ENCODE measurements at regions not wholly inside any gene's neighbourhood (a gene's known extent, or its start where the extent isn't known, plus 50 kb on each side); places are given as distances from the start of the nearest gene placed in this dataset.

DNA sequence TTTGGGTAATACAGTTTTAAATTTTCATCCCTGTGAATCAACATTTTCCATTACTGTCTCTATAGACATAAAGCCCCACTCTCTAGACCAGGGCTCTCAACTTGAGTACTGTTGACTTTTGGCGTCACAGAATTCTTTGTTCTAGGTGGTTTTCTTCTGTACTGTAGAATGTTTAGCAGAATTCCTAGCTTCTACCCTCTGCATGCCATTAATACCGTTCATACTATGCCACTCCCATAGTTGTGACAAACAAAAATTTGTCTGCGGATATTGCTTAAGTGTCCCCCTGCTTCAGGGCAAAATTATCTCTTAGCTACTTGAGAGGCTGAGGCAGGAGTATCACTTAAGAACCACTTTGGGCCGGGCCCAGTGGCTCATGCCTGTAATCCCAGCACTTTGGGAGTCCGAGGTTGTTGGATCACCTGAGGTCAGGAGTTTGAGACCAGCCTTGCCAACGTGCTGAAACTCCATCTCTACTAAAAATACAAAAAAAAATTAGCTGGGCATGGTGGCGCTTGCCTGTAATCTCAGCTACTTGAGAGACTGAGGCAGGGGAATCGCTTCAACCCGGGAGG lies 57.3 kb upstream of the NRG3 start:
- Histone ChIP-seq H3K4me2 (ENCODE audit: control insufficient read depth, insufficient read depth) (no peak overlapping the region), H3K4me1 (ENCODE audit: control insufficient read depth, insufficient read depth, low read length) (no peaks in the 10 kb centered on the region), H3K4me3 (no peak overlapping the region), H3K79me2 (ENCODE audit: control insufficient read depth, insufficient read depth, low read length) (no peaks in the 10 kb centered on the region), H3K27ac (ENCODE audit: control insufficient read depth, insufficient read depth) (no peak overlapping the region), H3K9ac (ENCODE audit: control insufficient read depth, insufficient read depth, low read length) (no peak overlapping the region), H3K36me3 (ENCODE audit: control insufficient read depth in 2 of 2, insufficient read depth in 2 of 2, low read length in 1 of 2) (no peaks in the 10 kb centered on the region), H2AFZ (ENCODE audit: control insufficient read depth, low read depth, low read length) (no peak overlapping the region), H3K27me3 (replicated peaks in 1 of 2; ENCODE audit: control insufficient read depth in 2 of 2, insufficient read depth in 2 of 2, low read length in 1 of 2) (no peaks in the 10 kb centered on the region), H4K20me1 (ENCODE audit: control insufficient read depth, insufficient read depth) (no peaks in the 10 kb centered on the region), H3K9me3 (replicated peaks; ENCODE audit: control insufficient read depth, insufficient read depth, low read length) (no peaks in the 10 kb centered on the region)
- TF ChIP-seq, protein P1, sequence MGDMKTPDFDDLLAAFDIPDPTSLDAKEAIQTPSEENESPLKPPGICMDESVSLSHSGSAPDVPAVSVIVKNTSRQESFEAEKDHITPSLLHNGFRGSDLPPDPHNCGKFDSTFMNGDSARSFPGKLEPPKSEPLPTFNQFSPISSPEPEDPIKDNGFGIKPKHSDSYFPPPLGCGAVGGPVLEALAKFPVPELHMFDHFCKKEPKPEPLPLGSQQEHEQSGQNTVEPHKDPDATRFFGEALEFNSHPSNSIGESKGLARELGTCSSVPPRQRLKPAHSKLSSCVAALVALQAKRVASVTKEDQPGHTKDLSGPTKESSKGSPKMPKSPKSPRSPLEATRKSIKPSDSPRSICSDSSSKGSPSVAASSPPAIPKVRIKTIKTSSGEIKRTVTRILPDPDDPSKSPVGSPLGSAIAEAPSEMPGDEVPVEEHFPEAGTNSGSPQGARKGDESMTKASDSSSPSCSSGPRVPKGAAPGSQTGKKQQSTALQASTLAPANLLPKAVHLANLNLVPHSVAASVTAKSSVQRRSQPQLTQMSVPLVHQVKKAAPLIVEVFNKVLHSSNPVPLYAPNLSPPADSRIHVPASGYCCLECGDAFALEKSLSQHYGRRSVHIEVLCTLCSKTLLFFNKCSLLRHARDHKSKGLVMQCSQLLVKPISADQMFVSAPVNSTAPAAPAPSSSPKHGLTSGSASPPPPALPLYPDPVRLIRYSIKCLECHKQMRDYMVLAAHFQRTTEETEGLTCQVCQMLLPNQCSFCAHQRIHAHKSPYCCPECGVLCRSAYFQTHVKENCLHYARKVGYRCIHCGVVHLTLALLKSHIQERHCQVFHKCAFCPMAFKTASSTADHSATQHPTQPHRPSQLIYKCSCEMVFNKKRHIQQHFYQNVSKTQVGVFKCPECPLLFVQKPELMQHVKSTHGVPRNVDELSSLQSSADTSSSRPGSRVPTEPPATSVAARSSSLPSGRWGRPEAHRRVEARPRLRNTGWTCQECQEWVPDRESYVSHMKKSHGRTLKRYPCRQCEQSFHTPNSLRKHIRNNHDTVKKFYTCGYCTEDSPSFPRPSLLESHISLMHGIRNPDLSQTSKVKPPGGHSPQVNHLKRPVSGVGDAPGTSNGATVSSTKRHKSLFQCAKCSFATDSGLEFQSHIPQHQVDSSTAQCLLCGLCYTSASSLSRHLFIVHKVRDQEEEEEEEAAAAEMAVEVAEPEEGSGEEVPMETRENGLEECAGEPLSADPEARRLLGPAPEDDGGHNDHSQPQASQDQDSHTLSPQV (IDR thresholded peaks at IDR 0.05): no peak
- TF ChIP-seq MYC (IDR thresholded peaks at IDR 0.05; ENCODE audit: insufficient read depth, insufficient read length, insufficient replicate concordance, low read length, severe bottlenecking) (no peak), NFYB (IDR thresholded peaks at IDR 0.05; ENCODE audit: insufficient read depth, low read depth, low read length) (no peak), TBL1XR1 (IDR thresholded peaks at IDR 0.05; ENCODE audit: low read depth, low read length) (no peak), TCF7 (IDR thresholded peaks at IDR 0.05; ENCODE audit: borderline replicate concordance) (no peak), EED (IDR thresholded peaks at IDR 0.05; ENCODE audit: low read depth) (no peak)
- TF ChIP-seq, protein P2, sequence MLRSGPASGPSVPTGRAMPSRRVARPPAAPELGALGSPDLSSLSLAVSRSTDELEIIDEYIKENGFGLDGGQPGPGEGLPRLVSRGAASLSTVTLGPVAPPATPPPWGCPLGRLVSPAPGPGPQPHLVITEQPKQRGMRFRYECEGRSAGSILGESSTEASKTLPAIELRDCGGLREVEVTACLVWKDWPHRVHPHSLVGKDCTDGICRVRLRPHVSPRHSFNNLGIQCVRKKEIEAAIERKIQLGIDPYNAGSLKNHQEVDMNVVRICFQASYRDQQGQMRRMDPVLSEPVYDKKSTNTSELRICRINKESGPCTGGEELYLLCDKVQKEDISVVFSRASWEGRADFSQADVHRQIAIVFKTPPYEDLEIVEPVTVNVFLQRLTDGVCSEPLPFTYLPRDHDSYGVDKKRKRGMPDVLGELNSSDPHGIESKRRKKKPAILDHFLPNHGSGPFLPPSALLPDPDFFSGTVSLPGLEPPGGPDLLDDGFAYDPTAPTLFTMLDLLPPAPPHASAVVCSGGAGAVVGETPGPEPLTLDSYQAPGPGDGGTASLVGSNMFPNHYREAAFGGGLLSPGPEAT (IDR thresholded peaks at IDR 0.05; ENCODE audit: low read depth): no peak
- in situ Hi-C loops (cut with MboI): no loop called here
- CTCF ChIA-PET: interaction anchor here (0.9 kb wide), 1 partner anchor 11 kb away, joined by 6 read pairs; no protein-coding TSS in a partner anchor
- 20% methylated on average over 9 of the region's 9 CpGs for WGBS (ENCODE audit: insufficient coverage, insufficient replicate concordance, low lambda C conversion rate, missing lambda C conversion rate)
- RAD21 ChIA-PET (ENCODE audit: unreplicated experiment): interaction anchor here (0.6 kb wide), 1 partner anchor 180 kb away, joined by 3 read pairs; no protein-coding TSS in a partner anchor
- ATAC-seq (no peak), DNase-seq (ENCODE audit: low read depth, low spot score) (no peak), FAIRE-seq (no peak)
- no TSS peak for BruUV-seq (replicated peaks)
- POLR2A ChIA-PET: no interaction called here
- intact Hi-C loops (cut with micrococcal nuclease; ENCODE audit: unreplicated experiment): no loop called here
- SMC1A ChIA-PET (ENCODE audit: uncharacterized antibody, unreplicated experiment): interaction anchor here (1.5 kb wide), 1 partner anchor 94 kb away, joined by 3 read pairs; no protein-coding TSS in a partner anchor
